AG04450 (cell line): ENCODE measurements at regions not wholly inside any gene's neighbourhood (a gene's known extent, or its start where the extent isn't known, plus 50 kb on each side); places are given as distances from the start of the nearest gene placed in this dataset.

Experiments
- CTCF ChIA-PET: fragments of 300-600, 350-600 bp; formaldehyde crosslinking; extraction: SDS; loops from one replicate; lab custom pipeline; 2022; ENCODE audit warnings: antibody characterized with exemption, inconsistent platforms; lab: Charles Lee
- POLR2A ChIA-PET: fragments of 350-600 bp; formaldehyde crosslinking; extraction: SDS; loops from one replicate; lab custom pipeline; 2021; ENCODE audit warnings: antibody characterized with exemption, inconsistent platforms; lab: Yijun Ruan, JAX
- DNase-seq: peaks from one replicate; pipeline ENCODE4 v3.0.0-alpha.2; 2011; ENCODE audit warnings: low read depth, low spot score
- H3K27ac ChIP-seq: one replicate; pipeline ENCODE4 v1.5.1; 2012; ENCODE audit warnings: low read depth, low read length, control low read depth
- H3K27me3 ChIP-seq: one replicate; pipeline ENCODE4 v1.6.0; 2012; ENCODE audit warnings: low read length; ENCODE audit not compliant: control insufficient read depth, insufficient read depth
- H3K4me3 ChIP-seq: 2 replicates; pipeline ENCODE4 v1.5.1; 2011; ENCODE audit warnings: mild to moderate bottlenecking, low read depth, low read length, control low read depth
- H3K9me3 ChIP-seq: 2 replicates; pipeline ENCODE4 v1.5.1; 2012; ENCODE audit warnings: low read length; ENCODE audit not compliant: control insufficient read depth, insufficient read depth
- TF ChIP-seq, protein P1 (sequence below): IDR thresholded peaks from 2 replicates; pipeline ENCODE4 v1.5.1; 2011; ENCODE audit warnings: low read depth, low read length, control low read depth, inconsistent platforms

DNA sequence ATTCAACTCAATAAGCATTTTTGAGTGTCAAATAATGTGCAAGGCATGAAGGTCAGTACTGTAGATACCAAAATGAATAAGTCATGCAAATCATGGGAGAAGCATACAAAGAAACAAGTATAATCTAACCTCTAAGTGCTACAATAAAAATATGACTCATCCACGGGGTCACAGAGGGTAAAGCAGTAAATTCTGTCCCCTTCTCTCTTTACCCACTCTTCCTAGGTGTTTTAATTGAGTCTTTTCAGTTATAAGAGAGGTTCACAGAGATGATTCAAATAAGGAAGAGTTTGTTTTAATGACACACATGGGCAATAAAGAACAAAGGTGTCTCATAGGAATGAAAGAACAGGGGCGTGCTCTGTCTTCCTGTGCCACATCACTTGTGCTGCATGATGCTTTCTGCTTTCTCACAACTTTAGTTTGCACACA, 71.5 kb upstream of the DAAM1 start:
- ChIA-PET CTCF (no interaction called here), POLR2A (no interaction called here)
- H3K27me3 ChIP-seq: no peaks in the 10 kb centered on the region
- no peak for DNase-seq
- TF ChIP-seq, protein P1, sequence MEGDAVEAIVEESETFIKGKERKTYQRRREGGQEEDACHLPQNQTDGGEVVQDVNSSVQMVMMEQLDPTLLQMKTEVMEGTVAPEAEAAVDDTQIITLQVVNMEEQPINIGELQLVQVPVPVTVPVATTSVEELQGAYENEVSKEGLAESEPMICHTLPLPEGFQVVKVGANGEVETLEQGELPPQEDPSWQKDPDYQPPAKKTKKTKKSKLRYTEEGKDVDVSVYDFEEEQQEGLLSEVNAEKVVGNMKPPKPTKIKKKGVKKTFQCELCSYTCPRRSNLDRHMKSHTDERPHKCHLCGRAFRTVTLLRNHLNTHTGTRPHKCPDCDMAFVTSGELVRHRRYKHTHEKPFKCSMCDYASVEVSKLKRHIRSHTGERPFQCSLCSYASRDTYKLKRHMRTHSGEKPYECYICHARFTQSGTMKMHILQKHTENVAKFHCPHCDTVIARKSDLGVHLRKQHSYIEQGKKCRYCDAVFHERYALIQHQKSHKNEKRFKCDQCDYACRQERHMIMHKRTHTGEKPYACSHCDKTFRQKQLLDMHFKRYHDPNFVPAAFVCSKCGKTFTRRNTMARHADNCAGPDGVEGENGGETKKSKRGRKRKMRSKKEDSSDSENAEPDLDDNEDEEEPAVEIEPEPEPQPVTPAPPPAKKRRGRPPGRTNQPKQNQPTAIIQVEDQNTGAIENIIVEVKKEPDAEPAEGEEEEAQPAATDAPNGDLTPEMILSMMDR: no peak
- no peaks in the 10 kb centered on the region for H3K9me3 ChIP-seq
- H3K27ac ChIP-seq: no peak overlapping the region
- no peak overlapping the region for H3K4me3 ChIP-seq

DNA sequence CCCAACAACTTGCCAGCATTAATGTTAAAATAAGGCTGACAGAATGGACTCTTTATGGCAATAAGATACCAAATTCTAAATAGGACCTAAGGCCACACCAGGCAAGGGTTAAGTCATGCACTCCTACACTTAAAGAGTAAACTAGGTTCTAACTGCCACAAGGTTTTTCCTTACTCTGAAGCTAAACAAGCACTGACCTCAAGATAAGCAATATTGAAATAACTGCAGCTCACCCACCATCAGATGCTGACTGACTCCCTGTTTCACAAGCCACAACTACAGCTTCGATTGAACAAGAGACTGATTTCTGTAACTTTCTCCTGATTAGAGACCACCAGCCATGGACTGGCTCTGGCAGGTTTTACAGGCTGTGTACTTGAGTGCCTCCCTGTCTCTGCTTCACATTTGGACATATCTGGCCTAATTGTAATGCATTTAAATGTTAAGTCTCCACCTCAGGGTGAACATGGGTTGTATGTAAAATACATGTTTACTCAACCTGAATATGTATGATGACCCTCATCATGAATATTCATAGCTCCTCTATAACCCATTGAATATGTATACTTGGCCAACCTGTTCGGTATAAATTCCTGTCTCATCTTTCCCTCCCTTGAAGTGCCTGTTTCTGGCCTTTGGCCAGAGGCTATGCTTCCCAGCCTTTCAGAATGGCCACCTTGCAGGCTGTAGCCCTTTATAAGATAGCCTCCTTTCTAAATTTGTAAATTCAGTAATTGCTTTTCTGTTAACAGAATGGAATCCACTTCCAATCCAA, 70.5 kb upstream of the DAAM1 start:
- ChIA-PET CTCF (interaction anchor here (0.5 to 1.8 kb wide), 2 partner anchors 210 to 617 kb away, joined by 4 to 9 read pairs; no protein-coding TSS in a partner anchor), POLR2A (no interaction called here)
- Histone ChIP-seq H3K27ac (no peak overlapping the region), H3K9me3 (no peaks in the 10 kb centered on the region), H3K27me3 (no peaks in the 10 kb centered on the region), H3K4me3 (no peak overlapping the region)
- TF ChIP-seq, protein P1: no peak
- no peak for DNase-seq

DNA sequence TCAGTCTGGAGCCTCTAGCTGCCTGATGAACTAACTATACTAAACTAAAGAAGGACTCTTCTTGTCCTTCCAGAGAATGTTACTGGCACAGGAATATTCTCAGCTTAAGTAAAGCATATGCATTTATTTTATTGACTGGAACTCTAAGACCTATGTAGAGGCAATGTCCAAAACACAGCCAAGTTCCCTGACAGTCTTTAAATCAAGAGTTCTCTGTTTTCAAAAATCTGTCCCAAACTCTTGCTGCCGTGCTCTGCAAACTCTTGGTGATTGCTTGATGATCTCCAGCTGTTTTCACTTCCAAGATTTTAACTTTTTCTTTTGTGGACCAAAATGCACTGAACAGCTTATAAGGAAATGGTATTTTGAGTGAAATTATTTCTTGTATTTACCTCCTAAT, 67.5 kb upstream of the DAAM1 start:
- ChIA-PET CTCF (interaction anchor here (1.2 to 6.7 kb wide), 6 partner anchors 65 to 620 kb away, joined by 4 to 93 read pairs (median 6); no protein-coding TSS in a partner anchor), POLR2A (no interaction called here)
- no peak for DNase-seq
- Histone ChIP-seq H3K27me3 (no peaks in the 10 kb centered on the region), H3K27ac (no peak overlapping the region), H3K9me3 (no peaks in the 10 kb centered on the region), H3K4me3 (no peak overlapping the region)
- TF ChIP-seq, protein P1: no peak

DNA sequence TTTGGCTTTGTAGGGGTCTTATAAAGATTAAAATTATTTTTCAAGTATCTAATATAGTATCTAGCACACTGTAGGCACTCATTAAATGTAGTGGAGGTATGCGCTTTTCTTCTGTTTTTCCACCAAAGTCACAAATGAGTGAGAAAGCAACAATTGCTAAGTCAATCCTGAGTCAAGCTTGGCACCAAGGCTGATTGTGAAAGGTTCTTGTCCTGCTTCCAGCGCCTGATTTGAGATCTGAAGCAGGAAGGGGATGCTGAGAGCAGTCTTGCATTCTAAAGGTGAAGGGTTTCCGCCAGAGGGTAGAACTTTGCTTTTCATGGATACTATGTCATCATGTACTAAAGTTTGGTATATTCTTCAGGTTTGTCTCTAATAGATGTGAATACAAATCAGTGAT, 64.9 kb upstream of the DAAM1 start:
- POLR2A ChIA-PET: no interaction called here

More for the DNA sequence above, 64.9 kb upstream of the DAAM1 start:
- Histone ChIP-seq H3K9me3 (no peaks in the 10 kb centered on the region), H3K4me3 (no peak overlapping the region), H3K27ac (no peak overlapping the region), H3K27me3 (no peaks in the 10 kb centered on the region)
- no peak for DNase-seq
- CTCF ChIA-PET: interaction anchor here (0.7 to 6.7 kb wide), 20 partner anchors 8 to 622 kb away, joined by 3 to 93 read pairs (median 4); no protein-coding TSS in a partner anchor
- TF ChIP-seq, protein P1: no peak
